Pancreas (tissue), 10 donors: ENCODE measurements at regions not wholly inside any gene's neighbourhood (a gene's known extent, or its start where the extent isn't known, plus 50 kb on each side); places are given as distances from the start of the nearest gene placed in this dataset.

ENCODE experiments used
- ATAC-seq, 4 donors: fragments of 200-7000 bp; cut with Tn5 transposase; one replicate each; pipeline versions ENCODE4 v1.8.0 to v1.9.1; 2020; ENCODE audit warnings: mild to moderate bottlenecking in 4 of 4, moderate library complexity in 4 of 4
- DNase-seq, 6 donors: peaks; one replicate each; pipeline ENCODE4 v3.0.0-alpha.2; 2020
- FAIRE-seq: peaks from 2 replicates; lab custom pipeline; 2012; peaks lifted over from hg19 to GRCh38; lab: Jason Lieb, UNC
- H3K27ac ChIP-seq, 4 donors: fragments of 200-600 bp; sonication (generic); 1 replicate in 3 of 4; 2 replicates in 1 of 4; pipeline versions ENCODE4 v1.5.0 to v1.8.0; 2020
- H3K27me3 ChIP-seq, 4 donors: fragments of 200-600 bp; one replicate each; pipeline ENCODE4 v1.8.0; 2021
- H3K36me3 ChIP-seq, 3 donors: fragments of 200-600 bp; sonication (generic) in 1 of 3; one replicate each; pipeline versions ENCODE4 v1.5.0 to v1.8.0; 2020 to 2021
- H3K4me1 ChIP-seq, 3 donors: fragments of 200-600 bp; one replicate each; pipeline ENCODE4 v1.8.0; 2021
- H3K4me3 ChIP-seq, 4 donors: fragments of 200-600 bp; sonication (generic) in 2 of 4; one replicate each; pipeline versions ENCODE4 v1.5.0 to v1.8.0; 2020 to 2021
- H3K9me3 ChIP-seq, 4 donors: fragments of 200-600 bp; one replicate each; pipeline ENCODE4 v1.8.0; 2021
- WGBS, 2 donors: extraction: QIAGEN DNeasy Blood & Tissue Kit; methylation state at CpG; one replicate each; pipeline ENCODE4 v1.1.7; 2013; 5-methylcytosine and 5-hydroxymethylcytosine counted together
- intact Hi-C, 3 donors: fragments of 100-400 bp; cut with DNase I; formaldehyde crosslinking; loops; one replicate each; pipeline versions ENCODE4 v1.11.1 to v1.14.2; 2022
- TF ChIP-seq, protein P1 (sequence below), 4 donors: fragments of 200-600 bp; sonication (generic) in 3 of 4; IDR thresholded peaks; one replicate each; pipeline versions ENCODE4 v1.5.0 to v1.8.0; 2021; ENCODE audit warnings: antibody characterized with exemption in 4 of 4
- donor health status: healthy with polysubstance abuse.
- donor health status: DM: no; HTN: no; CAD: no; lungs with moderate emphysema.
- donor health status: DM: no; HTN: no; CAD: no.
- donor health status: control.
- donor health status: control.
- donor health status: Bipolar disorder and iron deficiency.
- donor health status: DM: yes; HTN: yes; CAD: no.
- donor health status: DM: no; HTN: no; CAD: no.
- donor health status: DM: no; HTN: no; CAD: no.
- donor health status: DM: yes; HTN: yes; CAD: no.

DNA sequence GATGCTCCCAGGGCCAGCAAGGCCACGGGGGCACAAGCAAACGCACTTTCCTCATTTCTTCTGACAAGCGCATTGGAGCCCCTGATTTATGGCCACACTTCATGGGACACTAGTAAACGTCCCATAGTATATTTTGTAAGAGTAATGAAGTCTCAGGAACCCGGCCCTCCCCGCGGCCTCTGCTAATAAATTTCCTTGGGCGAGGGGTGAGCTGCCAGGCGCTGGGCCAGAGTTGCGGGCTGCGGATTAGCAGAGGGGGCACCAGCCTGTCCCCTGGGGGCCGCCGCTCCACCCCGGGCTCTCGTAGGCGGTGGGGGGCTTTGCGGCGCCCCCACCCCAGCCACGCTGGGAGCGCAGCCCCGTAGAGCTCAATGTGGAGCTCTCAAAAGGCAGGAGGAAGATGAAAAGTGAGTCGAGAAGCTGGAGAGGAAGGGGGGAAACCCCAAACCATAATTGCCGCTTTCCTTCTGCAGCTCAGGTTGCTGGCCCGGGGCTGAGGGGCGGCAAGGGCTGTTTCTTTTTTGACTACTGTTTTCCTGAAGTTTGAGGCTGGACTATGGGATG lies 173.6 kb downstream of the CDC5L start:
- intact Hi-C loops, result no loop called here
- no peak overlapping the region for H3K4me3 ChIP-seq
- FAIRE-seq, result no peak
- ATAC-seq, result no peak
- TF ChIP-seq, protein P1, sequence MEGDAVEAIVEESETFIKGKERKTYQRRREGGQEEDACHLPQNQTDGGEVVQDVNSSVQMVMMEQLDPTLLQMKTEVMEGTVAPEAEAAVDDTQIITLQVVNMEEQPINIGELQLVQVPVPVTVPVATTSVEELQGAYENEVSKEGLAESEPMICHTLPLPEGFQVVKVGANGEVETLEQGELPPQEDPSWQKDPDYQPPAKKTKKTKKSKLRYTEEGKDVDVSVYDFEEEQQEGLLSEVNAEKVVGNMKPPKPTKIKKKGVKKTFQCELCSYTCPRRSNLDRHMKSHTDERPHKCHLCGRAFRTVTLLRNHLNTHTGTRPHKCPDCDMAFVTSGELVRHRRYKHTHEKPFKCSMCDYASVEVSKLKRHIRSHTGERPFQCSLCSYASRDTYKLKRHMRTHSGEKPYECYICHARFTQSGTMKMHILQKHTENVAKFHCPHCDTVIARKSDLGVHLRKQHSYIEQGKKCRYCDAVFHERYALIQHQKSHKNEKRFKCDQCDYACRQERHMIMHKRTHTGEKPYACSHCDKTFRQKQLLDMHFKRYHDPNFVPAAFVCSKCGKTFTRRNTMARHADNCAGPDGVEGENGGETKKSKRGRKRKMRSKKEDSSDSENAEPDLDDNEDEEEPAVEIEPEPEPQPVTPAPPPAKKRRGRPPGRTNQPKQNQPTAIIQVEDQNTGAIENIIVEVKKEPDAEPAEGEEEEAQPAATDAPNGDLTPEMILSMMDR (IDR thresholded peaks at IDR 0.05), result no peak
- H3K27me3 ChIP-seq, result peaks cover 0 to 4% (median 0%) of the 10 kb centered on the region in 4 donors
- no peak for DNase-seq
- no peaks in the 10 kb centered on the region for H3K36me3 ChIP-seq
- 28% methylated on average over 21 to 25 of the region's 25 CpGs for WGBS, 2 donors
- H3K9me3 ChIP-seq, result no peaks in the 10 kb centered on the region
- H3K4me1 ChIP-seq, result peaks cover 0 to 10% (median 6%) of the 10 kb centered on the region in 3 donors
- H3K27ac ChIP-seq, result no peak overlapping the region

DNA sequence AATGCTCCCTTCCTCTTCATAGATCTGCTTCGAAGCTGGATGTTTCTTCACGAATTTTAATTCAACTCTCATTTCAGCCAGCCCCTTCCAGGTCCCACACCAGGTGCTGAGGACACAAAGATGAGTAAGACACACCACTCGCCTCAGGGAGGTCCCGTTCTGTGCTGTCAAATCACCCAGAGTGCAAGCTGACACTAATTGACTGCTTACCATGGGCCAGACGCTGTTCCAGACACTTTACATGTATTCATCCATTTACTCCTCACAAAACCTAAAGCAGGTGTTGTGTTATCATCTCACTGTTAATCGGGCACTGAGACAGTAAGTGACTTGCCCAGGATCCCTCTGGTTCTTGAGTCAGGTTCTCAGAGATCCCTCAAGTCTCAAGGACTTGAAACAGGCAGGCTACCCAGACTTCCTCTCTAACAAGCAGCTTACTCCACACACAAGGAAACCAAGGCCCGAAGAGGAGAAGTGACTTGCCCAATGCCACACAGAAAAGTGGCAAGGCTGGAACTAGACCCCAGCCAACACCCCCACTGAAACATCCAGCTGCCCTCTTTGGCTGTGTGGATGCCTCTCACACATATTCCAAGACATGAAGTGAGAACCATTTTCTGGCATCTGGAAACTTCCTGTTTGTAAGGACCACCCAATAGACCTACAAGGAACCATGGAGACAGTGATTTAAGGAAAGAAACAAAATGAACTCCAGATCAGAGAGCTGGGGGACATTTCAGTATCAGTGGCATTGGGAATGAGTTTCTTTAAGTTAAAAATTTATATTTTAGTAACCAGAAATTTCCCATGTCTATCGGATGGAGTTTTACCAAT lies 174.5 kb downstream of the CDC5L start:
- ATAC-seq (no peak), FAIRE-seq (no peak), DNase-seq (no peak)
- Histone ChIP-seq H3K9me3 (no peaks in the 10 kb centered on the region), H3K4me1 (peaks cover 0 to 10% (median 6%) of the 10 kb centered on the region in 3 donors), H3K27me3 (peaks cover 0 to 4% (median 0%) of the 10 kb centered on the region in 4 donors), H3K4me3 (no peak overlapping the region), H3K36me3 (no peaks in the 10 kb centered on the region), H3K27ac (no peak overlapping the region)
- WGBS, 2 donors, result 68 to 75% methylated on average over 8 of the region's 8 CpGs
- TF ChIP-seq, protein P1 (IDR thresholded peaks at IDR 0.05), result no peak
- intact Hi-C loops, result no loop called here

DNA sequence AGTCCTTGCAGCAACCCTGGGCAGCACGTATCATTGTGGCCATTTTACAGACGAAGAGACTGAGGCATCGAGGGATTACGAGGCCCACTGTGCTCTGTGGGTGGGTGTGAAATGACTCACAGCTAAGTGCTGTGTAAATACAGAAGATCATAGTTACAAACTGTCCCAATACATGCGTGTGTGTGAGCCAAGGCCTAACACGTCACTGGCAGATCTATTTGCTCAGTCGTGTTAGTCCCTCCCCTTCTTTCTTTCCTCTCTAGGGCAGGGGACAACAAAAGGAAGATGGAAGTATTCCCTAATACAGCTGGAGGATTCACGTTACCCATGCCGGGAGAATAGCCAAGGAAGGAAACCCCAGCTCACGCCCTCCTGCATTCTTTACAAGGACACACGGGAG lies 175.9 kb downstream of the CDC5L start:
- 64 to 66% methylated on average over 11 of the region's 11 CpGs for WGBS, 2 donors
- peak in 1 of 4 donors; percentile 15 for ATAC-seq
- intact Hi-C loops, result no loop called here
- no peak for FAIRE-seq
- Histone ChIP-seq H3K4me3 (no peak overlapping the region), H3K27ac (no peak overlapping the region), H3K27me3 (peaks cover 0 to 4% (median 0%) of the 10 kb centered on the region in 4 donors), H3K4me1 (peaks cover 0 to 10% (median 6%) of the 10 kb centered on the region in 3 donors), H3K36me3 (no peaks in the 10 kb centered on the region), H3K9me3 (no peaks in the 10 kb centered on the region)
- no peak for DNase-seq
- TF ChIP-seq, protein P1 (IDR thresholded peaks at IDR 0.05), result no peak

DNA sequence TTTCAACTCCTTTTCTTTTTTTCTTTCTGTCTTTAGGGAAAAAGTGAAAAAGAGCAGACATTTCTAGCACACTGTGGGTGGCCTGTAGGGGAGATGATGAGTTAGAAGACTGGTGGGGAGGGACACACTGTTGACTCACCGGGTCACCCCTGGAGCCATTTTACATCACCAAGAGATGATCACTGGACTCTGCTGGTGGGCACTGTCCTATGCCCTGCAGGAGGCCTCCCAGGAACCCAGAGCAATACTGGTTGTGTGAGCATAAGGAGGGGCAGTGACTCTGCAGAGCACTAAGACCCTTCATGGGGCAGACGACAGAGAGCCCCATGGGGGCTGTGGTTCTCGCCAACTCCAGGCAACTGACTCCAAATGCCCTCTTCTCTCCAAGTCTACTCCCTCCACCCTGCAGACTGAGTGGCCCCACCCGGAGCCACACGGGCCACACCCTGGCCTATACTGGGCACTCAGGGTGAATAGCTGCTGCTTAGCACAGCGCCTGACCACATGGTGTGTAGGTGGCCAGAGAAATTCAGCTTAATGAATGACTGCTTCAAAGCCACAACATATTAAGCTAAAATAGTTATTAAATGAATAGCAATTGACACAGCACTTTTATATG lies 177.5 kb downstream of the CDC5L start:
- Histone ChIP-seq H3K27ac (no peak overlapping the region), H3K27me3 (peaks cover 0 to 4% (median 0%) of the 10 kb centered on the region in 4 donors), H3K4me1 (no peaks in the 10 kb centered on the region), H3K36me3 (no peaks in the 10 kb centered on the region), H3K4me3 (no peak overlapping the region), H3K9me3 (no peaks in the 10 kb centered on the region)
- TF ChIP-seq, protein P1 (IDR thresholded peaks at IDR 0.05), result no peak
- ATAC-seq (no peak), DNase-seq (no peak), FAIRE-seq (no peak)
- WGBS, 2 donors, result 72 to 82% methylated on average over 6 of the region's 6 CpGs
- intact Hi-C loops, result no loop called here
